ENCODE measurements at regions not wholly inside any gene's neighbourhood (a gene's known extent, or its start where the extent isn't known, plus 50 kb on each side); places are given as distances from the start of the nearest gene placed in this dataset.
"Not testable (repeated sequence)": the region's sequence is repeated elsewhere in the genome, so short reads cannot be mapped to it uniquely, and the experiment has no call there.

- no peak for DNase-seq
Measured at GRCh38 chr4:81808011-81808672, 336.4 kb upstream of the RASGEF1B start.

GRCh38 chr4:81807386-81807785 is 335.7 kb upstream of the RASGEF1B start:
- no peak for DNase-seq

GRCh38 chr4:81806485-81806884 is 334.8 kb upstream of the RASGEF1B start:
- DNase-seq, result no peak

- no peak for DNase-seq
Measured at GRCh38 chr4:81804849-81805248, 333.1 kb upstream of the RASGEF1B start.

GRCh38 chr4:81802285-81802846 is 330.7 kb upstream of the RASGEF1B start:
- DNase-seq, result no peak

- DNase-seq, result no peak
Measured at GRCh38 chr4:81799371-81799770, 327.7 kb upstream of the RASGEF1B start.

GRCh38 chr4:81796790-81797528 is 325.3 kb upstream of the RASGEF1B start:
- DNase-seq, result no peak

- DNase-seq, result no peak
Measured at GRCh38 chr4:81792521-81792920, 320.8 kb upstream of the RASGEF1B start.

GRCh38 chr4:81790477-81790876 is 318.8 kb upstream of the RASGEF1B start:
- no peak for DNase-seq

- DNase-seq, result no peak
Measured at GRCh38 chr4:81789741-81790399, 318.2 kb upstream of the RASGEF1B start.

- DNase-seq, result no peak
Measured at GRCh38 chr4:81789158-81789557, 317.5 kb upstream of the RASGEF1B start.

- DNase-seq, result no peak
Measured at GRCh38 chr4:81786766-81787165, 315.1 kb upstream of the RASGEF1B start.

GRCh38 chr4:81786063-81786763 is 314.5 kb upstream of the RASGEF1B start:
- peak; percentile 1 for DNase-seq

- DNase-seq, result no peak
Measured at GRCh38 chr4:81785338-81785737, 313.6 kb upstream of the RASGEF1B start.

- no peak for DNase-seq
Measured at GRCh38 chr4:81783558-81783957, 311.9 kb upstream of the RASGEF1B start.

- DNase-seq, result no peak
Measured at GRCh38 chr4:81781799-81782198, 310.1 kb upstream of the RASGEF1B start.

GRCh38 chr4:81777718-81778117 is 306.0 kb upstream of the RASGEF1B start:
- DNase-seq, result not testable (repeated sequence)

GRCh38 chr4:81776794-81777193 is 305.1 kb upstream of the RASGEF1B start:
- no peak for DNase-seq

GRCh38 chr4:81773557-81773956 is 301.9 kb upstream of the RASGEF1B start:
- DNase-seq, result no peak

GRCh38 chr4:81771721-81772120 is 300.0 kb upstream of the RASGEF1B start:
- no peak for DNase-seq

GRCh38 chr4:81769244-81769643 is 297.5 kb upstream of the RASGEF1B start:
- DNase-seq, result no peak

- no peak for DNase-seq
Measured at GRCh38 chr4:81758574-81759264, 287.0 kb upstream of the RASGEF1B start.

All from fibroblast of skin of back (primary cell).